CD4-positive, alpha-beta T cell (primary cell): ENCODE measurements at regions not wholly inside any gene's neighbourhood (a gene's known extent, or its start where the extent isn't known, plus 50 kb on each side); places are given as distances from the start of the nearest gene placed in this dataset.

Experiments used
- ATAC-seq: fragments of 200-7000 bp; cut with Tn5 transposase; one replicate; pipeline ENCODE4 v1.10.0; 2022; ENCODE audit warnings: mild to moderate bottlenecking; ENCODE audit not compliant: poor library complexity
- CTCF ChIA-PET: fragments of 350-600 bp; sonication (Branson Sonifier 250); formaldehyde crosslinking; loops from one replicate; lab custom pipeline; 2021; ENCODE audit warnings: antibody characterized with exemption, inconsistent platforms; lab: Charles Lee
- POLR2A ChIA-PET: fragments of 350-600 bp; sonication (Branson Sonifier 250); formaldehyde crosslinking; loops from one replicate; lab custom pipeline; 2021; ENCODE audit warnings: antibody characterized with exemption, inconsistent platforms; lab: Charles Lee
- DNase-seq, 14 experiments: peaks; one replicate each; pipeline ENCODE4 v3.0.0-alpha.2; 2013 to 2020; ENCODE audit warnings: mixed read lengths in 2 of 14
- H3K27ac ChIP-seq, 2 donors: one replicate each; pipeline versions ENCODE4 v1.5.1 to v1.7.0; 2013; ENCODE audit warnings: low read length in 2 of 2, low read depth in 1 of 2, mild to moderate bottlenecking in 1 of 2
- H3K27me3 ChIP-seq, 2 experiments: 1 replicate in 1 of 2; 2 replicates in 1 of 2; pipeline versions ENCODE4 v1.6.1 to v1.7.0; 2013; ENCODE audit warnings: low read length in 2 of 2, control low read depth in 1 of 2, mild to moderate bottlenecking in 1 of 2, moderate library complexity in 1 of 2; ENCODE audit not compliant: insufficient read depth in 2 of 2, control insufficient read depth in 1 of 2
- H3K36me3 ChIP-seq: one replicate; pipeline ENCODE4 v1.6.1; 2013; ENCODE audit warnings: low read length, control low read depth; ENCODE audit not compliant: insufficient read depth
- H3K4me1 ChIP-seq: one replicate; pipeline ENCODE4 v1.6.1; 2013; ENCODE audit warnings: low read length, control low read depth; ENCODE audit not compliant: insufficient read depth
- H3K4me3 ChIP-seq: one replicate; pipeline ENCODE4 v1.5.1; 2013; ENCODE audit warnings: mild to moderate bottlenecking, low read length, moderate library complexity
- H3K9me3 ChIP-seq, 2 experiments: 1 replicate in 1 of 2; 2 replicates in 1 of 2; pipeline versions ENCODE4 v1.6.1 to v1.7.0; 2013; ENCODE audit warnings: low read length in 2 of 2, mild to moderate bottlenecking in 2 of 2, control low read depth in 1 of 2, moderate library complexity in 1 of 2; ENCODE audit not compliant: control insufficient read depth in 1 of 2, insufficient read depth in 1 of 2
- H3K27ac Mint-ChIP-seq: one replicate; pipeline ENCODE4 v1.8.0; 2020; ENCODE audit warnings: mixed read lengths
- H3K27me3 Mint-ChIP-seq: one replicate; pipeline ENCODE4 v1.8.0; 2021; ENCODE audit warnings: mixed read lengths
- H3K36me3 Mint-ChIP-seq: one replicate; pipeline ENCODE4 v1.8.0; 2021; ENCODE audit warnings: low read depth, mixed read lengths
- H3K4me1 Mint-ChIP-seq: one replicate; pipeline ENCODE4 v1.8.0; 2021; ENCODE audit warnings: low read depth, mixed read lengths
- H3K4me3 Mint-ChIP-seq: one replicate; pipeline ENCODE4 v1.8.0; 2020; ENCODE audit warnings: mild to moderate bottlenecking, mixed read lengths
- H3K9me3 Mint-ChIP-seq: one replicate; pipeline ENCODE4 v1.8.0; 2020; ENCODE audit warnings: mixed read lengths
- intact Hi-C, 2 experiments: fragments of 100-400 bp; cut with DNase I in 1 of 2; cut with micrococcal nuclease in 1 of 2; formaldehyde crosslinking; loops; one replicate each; pipeline versions ENCODE4 v1.15.1 to v1.9.0; 2023 to 2025; cut with DNase I, micrococcal nuclease
- TF ChIP-seq, protein P1 (sequence below): fragments of 200-600 bp; IDR thresholded peaks from one replicate; pipeline ENCODE4 v1.8.0; 2022; ENCODE audit warnings: antibody characterized with exemption, mild to moderate bottlenecking

DNA sequence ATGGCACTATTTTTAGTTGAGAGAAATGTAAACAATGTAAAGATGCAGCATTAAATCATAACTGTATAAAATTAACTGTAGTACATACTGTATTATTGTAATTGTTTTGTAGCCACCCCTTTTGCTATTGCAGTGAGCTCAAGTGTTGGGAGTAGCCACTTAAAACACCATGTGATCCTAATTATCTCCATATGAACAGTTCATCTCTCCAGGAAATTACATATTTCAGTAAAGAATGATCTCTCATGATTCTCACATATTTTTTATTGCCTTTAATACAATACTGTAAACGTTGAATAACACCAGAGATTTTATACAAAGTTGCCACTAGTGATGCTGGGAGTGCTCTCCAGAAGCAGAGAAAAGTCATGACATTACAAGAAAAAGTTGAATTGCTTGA is 1768.6 kb downstream of the LRRC4C start:
- ChIA-PET CTCF (no interaction called here), POLR2A (no interaction called here)
- ATAC-seq, result no peak
- Histone ChIP-seq H3K4me1 (no peaks in the 10 kb centered on the region), H3K27me3 (no peaks in the 10 kb centered on the region), H3K9me3 (no peaks in the 10 kb centered on the region), H3K36me3 (no peaks in the 10 kb centered on the region), H3K27ac (no peak overlapping the region), H3K4me3 (no peak overlapping the region)
- TF ChIP-seq, protein P1, sequence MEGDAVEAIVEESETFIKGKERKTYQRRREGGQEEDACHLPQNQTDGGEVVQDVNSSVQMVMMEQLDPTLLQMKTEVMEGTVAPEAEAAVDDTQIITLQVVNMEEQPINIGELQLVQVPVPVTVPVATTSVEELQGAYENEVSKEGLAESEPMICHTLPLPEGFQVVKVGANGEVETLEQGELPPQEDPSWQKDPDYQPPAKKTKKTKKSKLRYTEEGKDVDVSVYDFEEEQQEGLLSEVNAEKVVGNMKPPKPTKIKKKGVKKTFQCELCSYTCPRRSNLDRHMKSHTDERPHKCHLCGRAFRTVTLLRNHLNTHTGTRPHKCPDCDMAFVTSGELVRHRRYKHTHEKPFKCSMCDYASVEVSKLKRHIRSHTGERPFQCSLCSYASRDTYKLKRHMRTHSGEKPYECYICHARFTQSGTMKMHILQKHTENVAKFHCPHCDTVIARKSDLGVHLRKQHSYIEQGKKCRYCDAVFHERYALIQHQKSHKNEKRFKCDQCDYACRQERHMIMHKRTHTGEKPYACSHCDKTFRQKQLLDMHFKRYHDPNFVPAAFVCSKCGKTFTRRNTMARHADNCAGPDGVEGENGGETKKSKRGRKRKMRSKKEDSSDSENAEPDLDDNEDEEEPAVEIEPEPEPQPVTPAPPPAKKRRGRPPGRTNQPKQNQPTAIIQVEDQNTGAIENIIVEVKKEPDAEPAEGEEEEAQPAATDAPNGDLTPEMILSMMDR, result no peak
- Mint-ChIP-seq H3K4me3 (no peak overlapping the region), H3K36me3 (no peaks in the 10 kb centered on the region), H3K9me3 (peaks cover 14% of the 10 kb centered on the region), H3K4me1 (no peaks in the 10 kb centered on the region), H3K27ac (no peak overlapping the region), H3K27me3 (no peaks in the 10 kb centered on the region)
- DNase-seq, result no peak
- intact Hi-C loops, result no loop called here

DNA sequence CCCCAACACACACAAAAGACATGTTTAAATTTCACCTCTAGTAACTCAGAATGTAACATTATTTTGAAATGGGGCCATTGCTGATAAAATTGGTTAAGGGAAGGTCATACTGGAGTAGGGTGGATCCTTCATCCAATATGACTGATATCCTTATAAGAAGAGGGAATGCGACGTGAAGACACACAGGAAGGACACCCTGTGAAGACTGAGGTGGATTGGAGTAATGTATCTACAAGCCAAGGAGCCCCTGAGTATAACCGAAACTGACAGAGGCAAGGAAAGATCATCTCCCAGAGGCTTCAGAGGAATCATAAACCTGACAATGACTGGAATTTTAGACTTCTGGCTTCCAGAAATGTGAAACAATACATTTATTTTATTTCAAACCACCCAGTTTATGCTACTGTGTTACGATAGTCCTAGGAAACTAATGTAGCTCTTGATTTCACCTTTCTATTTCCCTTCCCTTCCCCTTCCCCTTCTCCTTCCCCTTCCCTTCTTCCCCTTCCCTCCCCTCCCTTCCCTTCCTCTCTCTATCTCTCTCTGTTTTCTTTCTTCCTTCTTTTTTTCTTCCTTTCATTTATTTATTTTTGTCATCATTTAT is 1775.4 kb downstream of the LRRC4C start:
- H3K4me3 Mint-ChIP-seq, result no peak overlapping the region
- H3K4me1 Mint-ChIP-seq, result no peaks in the 10 kb centered on the region
- Histone ChIP-seq H3K4me1 (no peaks in the 10 kb centered on the region), H3K4me3 (no peak overlapping the region), H3K36me3 (no peaks in the 10 kb centered on the region), H3K27me3 (no peaks in the 10 kb centered on the region), H3K27ac (no peak overlapping the region), H3K9me3 (peaks cover 5 to 10% of the 10 kb centered on the region in 2 experiments)
- ChIA-PET CTCF (no interaction called here), POLR2A (no interaction called here)
- no peaks in the 10 kb centered on the region for H3K36me3 Mint-ChIP-seq
- peaks cover 11% of the 10 kb centered on the region for H3K9me3 Mint-ChIP-seq
- DNase-seq, result no peak
- intact Hi-C loops, result no loop called here
- H3K27me3 Mint-ChIP-seq, result no peaks in the 10 kb centered on the region
- TF ChIP-seq, protein P1, result no peak
- no peak overlapping the region for H3K27ac Mint-ChIP-seq
- no peak for ATAC-seq

DNA sequence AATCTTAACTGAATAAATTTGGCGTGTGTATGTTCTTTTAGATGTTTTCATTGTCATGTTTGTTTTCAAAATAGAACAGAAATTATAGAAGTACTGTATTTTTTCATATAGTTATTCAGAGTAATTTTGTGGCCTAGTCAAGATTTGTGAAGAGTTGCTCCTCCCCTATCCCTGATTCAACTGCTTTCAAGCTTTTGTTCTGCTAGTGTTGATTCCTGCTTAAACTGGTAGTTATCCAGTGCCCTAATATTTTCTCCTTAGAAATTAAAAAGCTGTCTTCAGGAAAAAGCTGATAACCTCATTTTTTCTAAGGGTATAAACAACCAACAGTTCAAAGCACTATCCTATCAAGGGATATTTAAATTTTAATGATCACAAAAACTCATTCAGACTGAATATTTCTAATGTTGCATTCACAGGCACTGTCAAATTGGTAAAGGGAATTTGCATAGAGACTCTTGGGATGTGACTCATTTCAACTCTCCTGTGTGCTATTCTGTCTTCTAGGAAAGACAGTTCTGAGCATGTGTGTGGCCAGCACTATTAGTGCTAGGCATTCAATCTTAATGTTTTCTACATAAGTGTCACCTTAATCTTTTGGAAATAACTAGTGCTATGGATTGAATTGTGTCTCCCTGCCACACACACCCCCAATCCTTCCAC is 1776.0 kb downstream of the LRRC4C start:
- Mint-ChIP-seq H3K27me3 (no peaks in the 10 kb centered on the region), H3K4me3 (no peak overlapping the region), H3K9me3 (peaks cover 11% of the 10 kb centered on the region), H3K27ac (no peak overlapping the region), H3K36me3 (no peaks in the 10 kb centered on the region), H3K4me1 (no peaks in the 10 kb centered on the region)
- Histone ChIP-seq H3K27ac (no peak overlapping the region), H3K4me3 (no peak overlapping the region), H3K36me3 (no peaks in the 10 kb centered on the region), H3K27me3 (no peaks in the 10 kb centered on the region), H3K4me1 (no peaks in the 10 kb centered on the region), H3K9me3 (peaks cover 5 to 10% of the 10 kb centered on the region in 2 experiments)
- intact Hi-C loops, result no loop called here
- TF ChIP-seq, protein P1, result no peak
- CTCF ChIA-PET, result no interaction called here
- ATAC-seq (no peak), DNase-seq (no peak)
- POLR2A ChIA-PET, result no interaction called here
